OCI-LY3 (cell line): ENCODE measurements at regions not wholly inside any gene's neighbourhood (a gene's known extent, or its start where the extent isn't known, plus 50 kb on each side); places are given as distances from the start of the nearest gene placed in this dataset.

Experiments
- CTCF ChIP-seq: fragments of 200-600, 300-600 bp; sonication (generic); IDR thresholded peaks from 2 replicates; pipeline ENCODE4 v1.5.1; 2014; ENCODE audit warnings: antibody characterized with exemption, low read length, low read depth
- EZH2phosphoT487 ChIP-seq: fragments of 200-600 bp; shearing (Covaris generic); IDR thresholded peaks from 2 replicates; pipeline ENCODE4 v1.6.1; 2018; ENCODE audit warnings: antibody characterized with exemption, mixed run types, low read depth

- TF ChIP-seq CTCF (no peak), EZH2phosphoT487 (no peak)
Observed at GRCh38 chr10:94281654-94282053, 81.1 kb downstream of the NOC3L start.
